K562 (cell line): ENCODE measurements at regions not wholly inside any gene's neighbourhood (a gene's known extent, or its start where the extent isn't known, plus 50 kb on each side); places are given as distances from the start of the nearest gene placed in this dataset.
A peak's percentile ranks its signal among the peaks of the same experiment; 100 is the strongest.

Experiments
- ATAC-seq: fragments of 200-7000 bp; cut with Tn5 transposase; 3 replicates; pipeline ENCODE4 v1.9.1; 2020; ENCODE audit warnings: moderate library complexity
- BruUV-seq: library from RNA; stranded (reverse); fragments of 400-500 nt; replicated peaks from 2 replicates; lab custom pipeline; 2021; lab: Mats Ljungman, UMichigan
- CTCF ChIA-PET: fragments of 300-600 bp; formaldehyde crosslinking; extraction: SDS; loops from one replicate; lab custom pipeline; 2021; ENCODE audit warnings: low intra/inter-chr PET ratio; lab: Yijun Ruan, JAX
- POLR2A ChIA-PET: fragments of 300-600, 350-650 bp; sonication (Branson Sonifier 250); formaldehyde crosslinking; extraction: SDS; loops from one replicate; lab custom pipeline; 2021; ENCODE audit warnings: antibody characterized with exemption, inconsistent platforms; lab: Yijun Ruan, JAX
- DNase-seq, 4 experiments: peaks; one replicate each; pipeline versions ENCODE4 v3.0.0 to v3.0.0-alpha.2; 2011 to 2018; ENCODE audit warnings: low spot score in 3 of 4, mixed read lengths in 3 of 4; ENCODE audit errors: extremely low read depth in 1 of 4
- FAIRE-seq: peaks from 2 replicates; lab custom pipeline; 2011; peaks lifted over from hg19 to GRCh38; lab: Jason Lieb, UNC
- H2AFZ ChIP-seq: 2 replicates; pipeline ENCODE4 v1.6.0; 2011; ENCODE audit warnings: low read depth, low read length, control low read depth, inconsistent platforms
- H3K27ac ChIP-seq: fragments of 200-600 bp; 3 replicates; pipeline ENCODE4 v1.8.0; 2011; ENCODE audit warnings: low read depth, mild to moderate bottlenecking, control low read depth, inconsistent platforms, low read length, moderate library complexity, mixed read lengths; ENCODE audit errors: extremely low read depth
- H3K27me3 ChIP-seq, 2 experiments: fragments of 300-600 bp in 1 of 2; 2 replicates in 1 of 2; 3 replicates in 1 of 2; pipeline versions ENCODE4 v1.6.0 to v1.8.0; 2011; ENCODE audit warnings: inconsistent platforms in 2 of 2, low read length in 2 of 2, mild to moderate bottlenecking in 1 of 2, mixed read lengths in 1 of 2, moderate library complexity in 1 of 2; ENCODE audit not compliant: control insufficient read depth in 2 of 2, insufficient read depth in 2 of 2
- H3K36me3 ChIP-seq: fragments of 300-600 bp; 3 replicates; pipeline ENCODE4 v1.8.0; 2011; ENCODE audit warnings: mild to moderate bottlenecking, low read length, inconsistent platforms; ENCODE audit not compliant: control insufficient read depth, insufficient read depth
- H3K4me1 ChIP-seq, 2 experiments: fragments of 200-600 bp in 1 of 2; replicated peaks in 1 of 2; 2 replicates in 1 of 2; 3 replicates in 1 of 2; pipeline versions ENCODE4 v1.5.1 to v1.8.0; 2011; ENCODE audit warnings: inconsistent platforms in 2 of 2, low read length in 2 of 2, mild to moderate bottlenecking in 1 of 2, mixed read lengths in 1 of 2, moderate library complexity in 1 of 2; ENCODE audit not compliant: control insufficient read depth in 2 of 2, insufficient read depth in 2 of 2
- H3K4me2 ChIP-seq: 2 replicates; pipeline ENCODE4 v1.6.1; 2011; ENCODE audit warnings: low read length, control low read depth, inconsistent platforms, mixed read lengths; ENCODE audit not compliant: insufficient read depth
- H3K4me3 ChIP-seq: fragments of 200-600 bp; sonication (generic), shearing (Covaris generic); 2 replicates; pipeline ENCODE4 v1.5.1; 2016; ENCODE audit warnings: control low read depth, inconsistent platforms
- H3K79me2 ChIP-seq: fragments of 200-600 bp; 3 replicates; pipeline ENCODE4 v1.8.0; 2011; ENCODE audit warnings: low read length, inconsistent platforms; ENCODE audit not compliant: control insufficient read depth, insufficient read depth
- H3K9ac ChIP-seq, 2 experiments: 2 replicates each; pipeline versions ENCODE4 v1.6.0 to v1.6.1; 2011; ENCODE audit warnings: low read depth in 2 of 2, low read length in 2 of 2, control low read depth in 1 of 2, inconsistent platforms in 1 of 2, mild to moderate bottlenecking in 1 of 2, mixed read lengths in 1 of 2; ENCODE audit not compliant: insufficient read depth in 1 of 2
- H3K9me1 ChIP-seq: one replicate; pipeline ENCODE4 v1.6.0; 2011; ENCODE audit warnings: inconsistent platforms, mild to moderate bottlenecking, low read length, moderate library complexity; ENCODE audit not compliant: control insufficient read depth, insufficient read depth
- H3K9me3 ChIP-seq: replicated peaks from 2 replicates; pipeline ENCODE4 v1.5.1; 2011; ENCODE audit warnings: low read depth, low read length, inconsistent platforms; ENCODE audit not compliant: control insufficient read depth, insufficient read depth
- H4K20me1 ChIP-seq: replicated peaks from 2 replicates; pipeline ENCODE4 v1.6.1; 2011; ENCODE audit warnings: low read length, inconsistent platforms, mixed read lengths; ENCODE audit not compliant: control insufficient read depth, insufficient read depth
- HMG20B ChIP-seq: fragments of 250-450 bp; sonication (Bioruptor Pico); IDR thresholded peaks from 2 replicates; pipeline ENCODE4 v1.5.0; 2021; ENCODE audit warnings: mild to moderate bottlenecking
- NFRKB ChIP-seq: fragments of 450-650 bp; IDR thresholded peaks from 2 replicates; pipeline ENCODE4 v1.6.1; 2016; ENCODE audit warnings: low read depth
- NFXL1 ChIP-seq: fragments of 450-650 bp; formaldehyde crosslinking; IDR thresholded peaks from 2 replicates; pipeline ENCODE4 v1.4.0; 2021; ENCODE audit warnings: mild to moderate bottlenecking
- NR2C1 ChIP-seq, 2 experiments: fragments of 450-650 bp; IDR thresholded peaks; 2 replicates each; pipeline ENCODE4 v1.6.1; 2017; ENCODE audit warnings: mild to moderate bottlenecking in 2 of 2, antibody characterized with exemption in 1 of 2, inconsistent platforms in 1 of 2, missing compliant biosample characterization in 1 of 2, missing genetic modification characterization in 1 of 2
- ZBTB11 ChIP-seq, 3 experiments: fragments of 200-800 bp in 1 of 3; fragments of 250-450 bp in 1 of 3; fragments of 450-650 bp in 1 of 3; sonication (Bioruptor Pico) in 1 of 3; sonication (Bioruptor generic) in 1 of 3; formaldehyde crosslinking in 1 of 3; IDR thresholded peaks; 2 replicates each; pipeline versions ENCODE4 v1.6.1 to v1.8.0; 2016 to 2022; ENCODE audit warnings: mild to moderate bottlenecking in 2 of 3, missing genetic modification characterization in 2 of 3, missing compliant biosample characterization in 1 of 3, moderate library complexity in 1 of 3
- ZNF785 ChIP-seq: fragments of 250-450 bp; sonication (Bioruptor Pico); IDR thresholded peaks from 2 replicates; pipeline ENCODE4 v1.4.0; 2020; ENCODE audit warnings: mild to moderate bottlenecking
- WGBS: fragments of 100-300 bp; shearing (Covaris generic); methylation state at CpG from one replicate; pipeline ENCODE4 v1.1.6; 2016; ENCODE audit warnings: low coverage, mixed read lengths; ENCODE audit not compliant: insufficient coverage; ENCODE audit errors: missing lambda C conversion rate; 5-methylcytosine and 5-hydroxymethylcytosine counted together
- in situ Hi-C: fragments of 300-500 bp; cut with MboI; formaldehyde crosslinking; loops from 4 replicates; pipeline ENCODE4 v1.15.0; 2018; ENCODE audit warnings: inconsistent platforms, mixed read lengths
- intact Hi-C: fragments of 100-400 bp; cut with micrococcal nuclease; formaldehyde crosslinking; loops from 2 replicates; pipeline ENCODE4 v1.14.2; 2022

- Histone ChIP-seq H3K27ac (peak overlapping the region; percentile 84), H3K36me3 (no peaks in the 10 kb centered on the region), H3K9ac (peak overlapping the region; percentile 65 to 67; a peak in 2 of 4 replicates), H3K9me3 (no peaks in the 10 kb centered on the region), H4K20me1 (no peaks in the 10 kb centered on the region), H3K4me2 (peak overlapping the region; percentile 72), H3K4me1 (peaks cover 26 to 45% of the 10 kb centered on the region in 2 experiments), H3K79me2 (no peaks in the 10 kb centered on the region), H3K27me3 (no peaks in the 10 kb centered on the region), H3K9me1 (no peaks in the 10 kb centered on the region), H2AFZ (peak overlapping the region; percentile 63), H3K4me3 (no peak overlapping the region)
- FAIRE-seq (no peak), DNase-seq (no peak), ATAC-seq (peak; percentile 2)
- POLR2A ChIA-PET = no interaction called here
- intact Hi-C loops (loop anchor here (2.0 to 5.0 kb wide), 2 partner anchors 60 to 109 kb away; partner anchors contain the start of gene RAPGEF2), in situ Hi-C loops (no loop called here)
- CTCF ChIA-PET = no interaction called here
- 21% methylated on average over 4 of the region's 4 CpGs for WGBS
- TF ChIP-seq NFRKB = no peak
- no peak for TF ChIP-seq ZNF785 (CRISPR knock-in tag)
- no peak for TF ChIP-seq NR2C1 (IDR thresholded peaks at IDR 0.05)
- TF ChIP-seq NR2C1 (tag; IDR thresholded peaks at IDR 0.05) = no peak
- no peak for TF ChIP-seq HMG20B (CRISPR knock-in tag)
- TF ChIP-seq ZBTB11 (CRISPR knock-in tag; IDR thresholded peaks at IDR 0.05) = peak in 1 of 3 experiments; percentile 63; a peak in 2 of 6 replicates
- TF ChIP-seq NFXL1 (CRISPR knock-in tag) = no peak
- no TSS peak for BruUV-seq
These were observed 60.0 kb upstream of the RAPGEF2 start for GRCh38 chr4:159042868-159043267.
